ENCODE measurements at regions not wholly inside any gene's neighbourhood (a gene's known extent, or its start where the extent isn't known, plus 50 kb on each side); places are given as distances from the start of the nearest gene placed in this dataset.

DNA sequence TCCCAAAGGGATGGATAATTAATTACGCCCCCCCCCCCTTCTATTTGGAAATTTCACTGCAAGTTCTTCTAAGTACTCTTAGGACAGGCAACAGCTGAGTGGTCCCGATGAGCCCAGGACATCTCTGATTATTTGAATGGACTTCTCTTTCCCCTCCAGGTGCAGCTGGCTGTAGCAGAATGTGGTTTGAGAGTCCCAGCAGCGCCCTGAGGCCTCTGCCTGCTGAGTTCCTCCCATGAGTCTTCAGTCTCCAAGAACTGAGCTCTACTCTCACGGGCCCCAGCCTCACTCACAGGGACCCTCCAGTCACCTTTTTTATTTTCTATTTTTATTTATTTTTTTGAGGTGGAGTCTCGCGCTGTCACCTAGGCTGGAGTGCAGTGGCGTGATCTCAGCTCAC is 63.6 kb upstream of the SFMBT2 start (continued):
- TF ChIP-seq SAP30 (IDR thresholded peaks at IDR 0.05; ENCODE audit: insufficient read depth, insufficient replicate concordance, low read length) = no peak
- TF ChIP-seq BACH1 (IDR thresholded peaks at IDR 0.05; ENCODE audit: low read length) = no peak
- TF ChIP-seq RFX5 (IDR thresholded peaks at IDR 0.05; ENCODE audit: borderline replicate concordance, low read depth, low read length) = no peak
- TF ChIP-seq TEAD4 (IDR thresholded peaks at IDR 0.05; ENCODE audit: low read depth, low read length) = no peak
- TF ChIP-seq RAD21 (IDR thresholded peaks at IDR 0.05 in 1 of 2, conservative IDR thresholded peaks at IDR 0.05 in 1 of 2; ENCODE audit: low read depth in 2 of 2, low read length in 2 of 2) = no peak
- TF ChIP-seq MAFK (IDR thresholded peaks at IDR 0.05; ENCODE audit: low read depth, low read length) = no peak
- no peak for TF ChIP-seq RXRA (IDR thresholded peaks at IDR 0.05; ENCODE audit: insufficient read depth, low read depth, low read length)
- no peak for TF ChIP-seq GTF2F1 (IDR thresholded peaks at IDR 0.05; ENCODE audit: borderline replicate concordance, low read depth, low read length)

All from H1 (cell line).